Parathyroid adenoma (tissue), 2 donors: ENCODE measurements at regions not wholly inside any gene's neighbourhood (a gene's known extent, or its start where the extent isn't known, plus 50 kb on each side); places are given as distances from the start of the nearest gene placed in this dataset.

Source experiments
- H2AFZ ChIP-seq: fragments of 300-600 bp; sonication (generic); one replicate; pipeline ENCODE4 v1.7.0; 2017; ENCODE audit warnings: antibody characterized with exemption, mild to moderate bottlenecking
- H3K27ac ChIP-seq: fragments of 300-600 bp; sonication (generic); one replicate; pipeline ENCODE4 v1.7.0; 2017
- H3K27me3 ChIP-seq: fragments of 300-600 bp; sonication (generic); one replicate; pipeline ENCODE4 v1.7.0; 2017; ENCODE audit warnings: low read length; ENCODE audit not compliant: control insufficient read depth, insufficient read depth
- H3K36me3 ChIP-seq: fragments of 300-600 bp; sonication (generic); one replicate; pipeline ENCODE4 v1.7.0; 2017; ENCODE audit warnings: low read length; ENCODE audit not compliant: control insufficient read depth, insufficient read depth
- H3K4me1 ChIP-seq: fragments of 300-600 bp; sonication (generic); one replicate; pipeline ENCODE4 v1.7.0; 2017; ENCODE audit warnings: control low read depth
- H3K4me2 ChIP-seq: fragments of 300-600 bp; sonication (generic); one replicate; pipeline ENCODE4 v1.7.0; 2017; ENCODE audit warnings: low read length
- H3K4me3 ChIP-seq: fragments of 300-600 bp; sonication (generic); one replicate; pipeline ENCODE4 v1.7.0; 2017; ENCODE audit warnings: low read depth, low read length
- H3K79me2 ChIP-seq: fragments of 300-600 bp; sonication (generic); one replicate; pipeline ENCODE4 v1.7.0; 2017; ENCODE audit warnings: control low read depth
- H3K9ac ChIP-seq: fragments of 300-600 bp; sonication (generic); one replicate; pipeline ENCODE4 v1.7.0; 2017; ENCODE audit warnings: mild to moderate bottlenecking
- H3K9me3 ChIP-seq: fragments of 300-600 bp; sonication (generic); one replicate; pipeline ENCODE4 v1.7.0; 2017; ENCODE audit warnings: low read length; ENCODE audit not compliant: control insufficient read depth
- CTCF ChIP-seq: fragments of 300-600 bp; sonication (generic); IDR thresholded peaks from one replicate; pipeline ENCODE4 v1.7.0; 2017; ENCODE audit warnings: antibody characterized with exemption, mild to moderate bottlenecking
- donor health status: primary hyperparathyroidism.

- TF ChIP-seq CTCF, result no peak
- Histone ChIP-seq H3K27ac (no peak overlapping the region), H3K4me1 (no peaks in the 10 kb centered on the region), H3K27me3 (no peaks in the 10 kb centered on the region), H2AFZ (no peak overlapping the region), H3K4me2 (no peak overlapping the region), H3K79me2 (no peaks in the 10 kb centered on the region), H3K9ac (no peak overlapping the region), H3K36me3 (no peaks in the 10 kb centered on the region), H3K4me3 (no peak overlapping the region), H3K9me3 (no peaks in the 10 kb centered on the region)
Measured at GRCh38 chr14:66248256-66248655, 237.9 kb upstream of the CCDC196 start.

- Histone ChIP-seq H3K9ac (no peak overlapping the region), H3K27me3 (no peaks in the 10 kb centered on the region), H3K79me2 (no peaks in the 10 kb centered on the region), H3K4me2 (no peak overlapping the region), H3K4me3 (no peak overlapping the region), H3K27ac (no peak overlapping the region), H3K9me3 (no peaks in the 10 kb centered on the region), H3K4me1 (no peaks in the 10 kb centered on the region), H3K36me3 (no peaks in the 10 kb centered on the region), H2AFZ (no peak overlapping the region)
- no peak for TF ChIP-seq CTCF
Measured at GRCh38 chr14:66249544-66249943, 236.6 kb upstream of the CCDC196 start.

GRCh38 chr14:66254038-66254437, 232.1 kb upstream of the CCDC196 start:
- Histone ChIP-seq H3K27ac (no peak overlapping the region), H3K4me1 (no peaks in the 10 kb centered on the region), H3K36me3 (no peaks in the 10 kb centered on the region), H3K4me2 (no peak overlapping the region), H3K79me2 (no peaks in the 10 kb centered on the region), H3K9me3 (no peaks in the 10 kb centered on the region), H3K27me3 (no peaks in the 10 kb centered on the region), H3K4me3 (no peak overlapping the region), H3K9ac (no peak overlapping the region), H2AFZ (no peak overlapping the region)
- TF ChIP-seq CTCF, result no peak

GRCh38 chr14:66268802-66269334, 217.3 kb upstream of the CCDC196 start:
- Histone ChIP-seq H3K79me2 (no peaks in the 10 kb centered on the region), H3K4me3 (no peak overlapping the region), H3K27me3 (no peaks in the 10 kb centered on the region), H3K4me2 (no peak overlapping the region), H2AFZ (no peak overlapping the region), H3K27ac (no peak overlapping the region), H3K9me3 (no peaks in the 10 kb centered on the region), H3K9ac (no peak overlapping the region), H3K4me1 (no peaks in the 10 kb centered on the region), H3K36me3 (no peaks in the 10 kb centered on the region)
- no peak for TF ChIP-seq CTCF

GRCh38 chr14:66272221-66272620, 213.9 kb upstream of the CCDC196 start:
- Histone ChIP-seq H3K9ac (no peak overlapping the region), H3K4me1 (no peaks in the 10 kb centered on the region), H2AFZ (no peak overlapping the region), H3K27me3 (no peaks in the 10 kb centered on the region), H3K4me3 (no peak overlapping the region), H3K36me3 (no peaks in the 10 kb centered on the region), H3K9me3 (no peaks in the 10 kb centered on the region), H3K27ac (no peak overlapping the region), H3K79me2 (no peaks in the 10 kb centered on the region), H3K4me2 (no peak overlapping the region)
- no peak for TF ChIP-seq CTCF
